Stimulated activated CD4-positive, alpha-beta T cell treated with anti-CD3 and anti-CD28 coated beads, Interleukin-15, amount 100 ng/mL, for 48 hours (primary cell): ENCODE measurements at regions not wholly inside any gene's neighbourhood (a gene's known extent, or its start where the extent isn't known, plus 50 kb on each side); places are given as distances from the start of the nearest gene placed in this dataset.
"Not testable (repeated sequence)": the region's sequence is repeated elsewhere in the genome, so short reads cannot be mapped to it uniquely, and the experiment has no call there.

ENCODE experiments used
- DNase-seq, 2 donors: peaks; one replicate each; pipeline ENCODE4 v3.0.0-alpha.2; 2020; ENCODE audit warnings: low read depth in 2 of 2

GRCh38 chr15:57767481-57767880 lies 61.0 kb downstream of the POLR2M start:
- no peak for DNase-seq

- no peak for DNase-seq
Observed at GRCh38 chr15:57769266-57769665, 62.8 kb downstream of the POLR2M start.

- no peak for DNase-seq
Observed at GRCh38 chr15:57770495-57770894, 64.0 kb downstream of the POLR2M start.

GRCh38 chr15:57772223-57772957 lies 65.9 kb downstream of the POLR2M start:
- DNase-seq: no peak

- DNase-seq: no peak
Observed at GRCh38 chr15:57773051-57773450, 66.5 kb downstream of the POLR2M start.

- no peak for DNase-seq
Observed at GRCh38 chr15:57777003-57777402, 70.5 kb downstream of the POLR2M start.

- DNase-seq: no peak
Observed at GRCh38 chr15:57780471-57780870, 74.0 kb downstream of the POLR2M start.

- no peak for DNase-seq
Observed at GRCh38 chr15:57782731-57783130, 76.2 kb downstream of the POLR2M start.

- no peak for DNase-seq
Observed at GRCh38 chr15:57784081-57784511, 77.6 kb downstream of the POLR2M start.

GRCh38 chr15:57785039-57785438 lies 78.5 kb downstream of the POLR2M start:
- no peak for DNase-seq

- DNase-seq: no peak
Observed at GRCh38 chr15:57785959-57786358, 79.4 kb downstream of the POLR2M start.

GRCh38 chr15:57789225-57789624 lies 82.7 kb downstream of the POLR2M start:
- DNase-seq: no peak

GRCh38 chr15:57792724-57793449 lies 86.4 kb downstream of the POLR2M start:
- no peak for DNase-seq

- DNase-seq: no peak
Observed at GRCh38 chr15:57795261-57795660, 88.7 kb downstream of the POLR2M start.

- DNase-seq: no peak
Observed at GRCh38 chr15:57796146-57796545, 89.6 kb downstream of the POLR2M start.

GRCh38 chr15:57797110-57797509 lies 90.6 kb downstream of the POLR2M start:
- no peak for DNase-seq

- DNase-seq: no peak
Observed at GRCh38 chr15:57797568-57798267, 91.2 kb downstream of the POLR2M start.

GRCh38 chr15:57806003-57806402 lies 99.5 kb downstream of the POLR2M start:
- no peak for DNase-seq

- not testable (repeated sequence) for DNase-seq
Observed at GRCh38 chr15:57809285-57809684, 102.8 kb downstream of the POLR2M start.

GRCh38 chr15:57816599-57816998 lies 110.1 kb downstream of the POLR2M start:
- no peak for DNase-seq

GRCh38 chr15:57819646-57820045 lies 113.1 kb downstream of the POLR2M start:
- no peak for DNase-seq

GRCh38 chr15:57820119-57820518 lies 113.6 kb downstream of the POLR2M start:
- DNase-seq: no peak

GRCh38 chr15:57821826-57822225 lies 115.3 kb downstream of the POLR2M start:
- no peak for DNase-seq
